Left lobe of liver (tissue), 2 donors: ENCODE measurements at regions not wholly inside any gene's neighbourhood (a gene's known extent, or its start where the extent isn't known, plus 50 kb on each side); places are given as distances from the start of the nearest gene placed in this dataset.

Experiments
- ATAC-seq: fragments of 200-7000 bp; cut with Tn5 transposase; one replicate; pipeline ENCODE4 v1.9.1; 2020; ENCODE audit warnings: mild to moderate bottlenecking, moderate library complexity
- DNase-seq: peaks from one replicate; pipeline ENCODE4 v3.0.0-alpha.2; 2020; ENCODE audit warnings: low spot score
- donor health status: DM: no; HTN: no; CAD: no; lungs with moderate emphysema.
- donor health status: DM: no; HTN: yes; CAD: no.

DNA sequence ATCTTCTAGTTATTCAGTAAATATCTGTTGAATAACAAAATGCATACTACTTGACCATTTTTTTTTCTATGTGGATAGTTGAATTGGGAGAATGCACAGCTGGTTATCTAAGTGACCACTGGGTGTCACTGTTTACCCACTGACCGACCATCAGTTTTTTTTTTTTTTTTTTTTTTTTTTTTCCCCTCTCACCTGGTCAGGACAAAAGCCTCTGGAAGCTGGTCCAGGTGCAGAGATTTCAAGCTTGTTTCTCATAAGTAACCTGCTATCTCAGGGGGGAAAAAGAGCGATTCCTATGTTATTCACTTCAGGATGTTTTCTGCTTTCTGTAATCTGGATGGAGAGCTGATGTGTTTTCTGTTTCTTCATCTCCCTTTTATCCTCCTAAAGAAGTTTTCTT is 256.0 kb downstream of the DCDC2C start:
- ATAC-seq (peak; percentile 75), DNase-seq (no peak)

DNA sequence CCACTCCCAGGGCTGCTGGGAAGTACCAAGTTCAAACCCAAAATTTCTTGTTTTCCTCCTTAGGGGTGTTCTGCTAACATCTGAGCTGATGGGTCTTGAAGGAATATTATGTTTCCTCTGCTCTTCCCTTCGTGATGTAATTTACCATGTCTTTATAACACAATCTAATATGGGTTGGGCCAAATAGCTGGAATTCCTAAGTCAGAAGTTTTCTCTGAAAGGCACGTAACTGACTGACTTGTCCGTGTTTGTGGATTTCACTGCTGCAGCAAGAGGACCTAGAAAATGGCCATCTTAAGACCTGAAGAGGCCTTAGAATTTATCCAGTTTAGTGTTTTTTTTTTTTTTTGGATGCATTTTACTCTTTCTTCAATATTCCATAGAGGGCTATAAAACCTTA is 256.7 kb downstream of the DCDC2C start:
- DNase-seq: no peak
- no peak for ATAC-seq

DNA sequence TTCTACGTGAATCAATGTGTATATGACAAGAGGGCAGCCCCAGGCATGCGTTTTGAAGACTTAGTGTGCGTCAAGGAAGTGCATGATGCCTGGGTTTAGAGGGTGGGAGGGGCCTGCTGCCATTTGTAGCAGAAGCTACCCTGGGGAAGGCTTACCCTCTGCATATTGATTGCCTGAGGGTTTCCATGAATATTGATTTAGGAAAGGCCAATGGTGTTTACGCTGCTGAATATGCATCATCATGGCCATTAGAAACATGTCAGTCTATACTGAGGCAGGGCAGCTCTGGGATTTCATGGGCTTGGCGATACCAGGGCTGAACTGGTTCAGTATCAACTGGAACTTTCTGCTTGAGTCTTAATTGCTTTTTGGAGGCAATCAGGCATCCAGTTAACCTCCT is 259.3 kb downstream of the DCDC2C start:
- ATAC-seq (no peak), DNase-seq (no peak)

DNA sequence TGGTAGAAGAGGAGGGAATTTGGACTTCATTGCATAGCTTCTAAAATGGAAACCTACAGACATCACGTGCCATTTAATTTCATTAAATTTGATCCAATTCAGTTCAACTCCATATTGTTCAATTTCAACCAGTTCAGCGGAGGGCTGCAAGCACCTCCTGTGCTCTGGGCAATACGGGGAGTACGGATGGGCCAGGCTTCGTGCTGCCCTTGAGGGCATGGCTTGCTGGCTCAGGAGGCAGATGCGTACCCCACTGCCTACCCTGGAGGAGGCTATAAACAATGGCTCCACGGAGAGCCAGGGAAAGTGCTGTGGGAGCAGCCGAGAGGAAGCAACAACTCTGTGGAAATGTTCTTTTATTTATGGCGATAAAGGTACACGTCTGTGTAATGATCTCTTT is 261.8 kb downstream of the DCDC2C start:
- ATAC-seq (no peak), DNase-seq (no peak)

DNA sequence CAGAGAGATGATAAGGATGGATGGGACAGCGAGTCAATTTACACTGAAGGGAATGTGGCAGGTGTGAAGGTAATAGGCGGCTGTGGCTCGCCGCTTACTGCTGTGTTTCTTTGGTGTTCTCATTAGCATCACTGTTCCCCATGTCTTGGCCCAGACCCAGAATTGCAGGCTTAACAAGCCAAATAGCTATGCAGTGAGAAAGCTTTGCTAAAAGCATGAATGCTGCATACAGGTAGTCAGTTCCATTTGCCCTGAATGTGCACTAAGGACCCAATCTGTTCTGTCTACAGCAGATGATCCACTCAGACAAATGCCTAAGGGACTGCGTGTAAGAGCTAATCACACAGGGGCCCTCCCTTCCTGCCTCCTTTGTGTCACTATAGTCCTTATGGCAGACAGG is 262.6 kb downstream of the DCDC2C start:
- no peak for ATAC-seq
- no peak for DNase-seq

DNA sequence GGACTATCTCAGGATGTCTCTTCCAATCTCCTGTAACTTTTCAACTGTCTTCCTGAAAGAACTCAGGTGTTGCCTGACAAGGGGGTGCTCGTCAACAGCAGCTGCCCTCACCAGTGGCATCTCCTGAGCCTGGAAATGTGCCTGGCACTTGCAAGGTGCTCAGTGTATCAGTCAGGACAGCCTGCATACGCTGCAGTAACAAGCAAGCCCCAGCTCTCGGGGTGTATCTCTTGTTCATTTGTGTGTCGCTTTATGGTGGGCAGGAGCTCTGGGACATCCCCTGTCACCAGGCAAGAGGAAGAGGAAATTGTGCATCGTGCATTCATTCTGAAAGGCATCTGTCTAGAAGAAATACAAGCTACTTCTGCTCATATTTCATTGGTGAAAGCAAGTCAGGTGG is 263.1 kb downstream of the DCDC2C start:
- no peak for ATAC-seq

DNA sequence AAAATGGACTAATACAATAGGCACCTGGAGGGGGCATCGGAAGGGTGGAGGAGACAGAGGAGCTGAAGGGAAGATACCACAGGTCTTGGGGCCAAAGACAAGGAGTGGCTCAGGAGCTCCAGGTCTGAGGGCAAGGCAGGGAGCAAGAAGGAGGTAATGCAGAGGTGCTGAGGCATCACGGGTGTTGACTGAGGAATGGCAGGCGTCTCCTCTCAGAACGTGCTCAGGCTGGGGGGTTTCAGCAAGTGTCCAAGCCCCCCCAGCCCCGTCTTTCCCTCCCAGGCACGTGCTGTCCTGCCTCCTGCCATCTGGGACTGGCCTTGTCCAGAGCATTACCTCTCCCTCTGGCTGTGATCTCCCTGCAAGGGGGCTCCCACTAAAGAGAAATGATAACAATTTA is 265.4 kb downstream of the DCDC2C start:
- DNase-seq (no peak), ATAC-seq (no peak)

More for the DNA sequence above, 263.1 kb downstream of the DCDC2C start:
- DNase-seq: no peak

DNA sequence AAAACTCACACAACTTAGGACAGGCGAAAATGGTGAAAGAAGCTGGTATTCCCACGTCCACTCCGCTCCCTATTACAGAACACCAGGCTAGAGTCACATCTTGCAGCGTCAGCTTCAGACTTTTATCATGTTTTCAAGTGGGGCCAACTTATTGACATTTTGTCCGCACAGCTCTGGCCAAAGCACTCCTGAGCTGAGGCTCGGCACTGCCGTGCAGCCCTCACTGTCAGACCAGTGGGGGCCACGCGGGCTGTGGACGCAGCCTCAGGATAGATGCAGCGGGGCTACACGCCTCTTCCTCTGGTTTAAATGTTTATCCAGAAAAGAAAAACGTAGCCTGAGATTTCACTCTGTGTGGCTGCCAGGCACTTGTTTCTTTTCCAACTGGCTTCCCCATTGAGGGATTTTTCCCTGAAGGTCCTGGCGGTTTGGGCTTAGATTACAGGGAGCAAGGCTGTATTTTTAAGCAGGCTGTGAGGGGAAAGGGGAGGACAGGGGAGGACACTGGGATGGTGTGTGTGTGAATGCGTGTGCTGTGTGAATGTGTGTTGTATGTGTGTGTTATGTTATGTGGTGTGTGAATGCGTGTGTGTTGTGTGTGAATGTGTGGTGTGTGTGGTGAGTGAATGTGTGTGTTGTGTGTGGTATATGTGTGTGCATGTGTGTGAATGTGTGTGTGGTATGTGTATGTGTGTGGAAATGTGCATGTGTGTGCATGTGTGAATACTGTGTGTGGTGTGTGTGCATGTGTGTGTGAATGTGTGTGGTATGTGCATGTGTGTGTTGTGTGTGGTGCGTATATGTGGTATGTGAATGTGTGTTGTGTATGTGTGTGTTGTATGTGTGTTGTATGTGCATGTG is 267.6 kb downstream of the DCDC2C start:
- no peak for DNase-seq
- ATAC-seq: no peak

DNA sequence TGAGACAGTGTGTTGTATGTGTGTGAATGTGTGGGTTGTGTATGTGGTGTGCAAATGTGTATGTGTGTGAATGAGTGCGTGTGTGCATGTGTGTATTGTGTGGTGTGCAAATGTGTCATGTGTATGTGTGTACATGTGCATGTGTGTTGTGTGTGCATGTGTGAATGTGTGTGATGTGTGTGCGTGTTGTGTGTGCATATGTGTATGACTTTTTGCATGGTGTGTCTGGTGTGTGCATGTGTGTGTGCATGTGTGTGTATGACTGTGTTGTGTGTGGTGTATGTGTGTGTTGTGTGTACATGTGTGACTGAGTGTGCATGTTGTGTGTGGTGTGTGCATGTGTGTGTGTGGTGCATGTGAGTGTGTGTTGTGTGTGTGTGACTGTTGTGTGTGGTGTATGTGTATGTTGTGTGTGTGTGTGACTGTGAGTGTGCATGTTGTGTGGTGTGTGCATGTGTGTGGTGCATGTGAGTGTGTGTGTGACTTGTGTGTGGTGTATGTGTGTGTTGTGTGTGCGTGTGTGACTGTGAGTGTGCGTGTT is 268.3 kb downstream of the DCDC2C start:
- DNase-seq (no peak), ATAC-seq (no peak)

DNA sequence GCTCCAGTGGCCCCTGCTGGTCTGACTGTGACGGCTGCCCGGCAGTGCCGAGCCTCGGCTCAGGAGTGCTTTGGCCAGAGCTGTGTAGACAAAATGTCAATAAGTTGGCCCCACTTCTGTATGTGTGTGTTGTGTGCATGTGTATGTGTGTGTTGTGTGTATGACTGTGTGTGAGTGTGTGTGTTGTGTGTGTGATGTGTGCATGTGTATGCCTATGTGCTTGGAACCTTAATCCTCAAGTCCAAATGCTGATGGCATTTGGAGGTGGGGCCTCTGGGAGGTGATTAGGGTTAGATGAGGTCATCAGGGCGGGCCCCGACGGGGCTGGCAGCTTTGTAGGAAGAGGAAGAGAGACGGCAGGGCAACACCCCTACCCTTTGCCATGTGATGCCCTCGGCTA is 269.0 kb downstream of the DCDC2C start:
- ATAC-seq (no peak), DNase-seq (no peak)

DNA sequence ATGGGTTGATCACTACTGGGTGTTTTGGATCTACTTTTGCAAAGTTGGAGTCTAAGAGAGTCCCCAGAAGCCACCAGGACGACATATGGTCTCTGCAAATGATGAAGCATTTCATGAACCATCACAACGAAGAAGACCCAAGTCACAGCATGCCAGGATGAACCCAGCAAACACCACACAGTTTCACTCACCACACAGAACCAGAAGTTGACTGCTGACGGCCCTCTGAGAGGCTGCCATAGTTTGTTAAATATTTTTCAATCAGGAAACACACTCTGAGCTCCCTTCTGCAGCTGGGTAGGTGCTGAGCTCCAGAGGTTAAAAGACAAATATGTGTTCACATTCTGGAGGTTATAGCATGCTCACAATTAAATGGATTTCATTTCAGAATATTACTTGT is 271.4 kb downstream of the DCDC2C start:
- no peak for DNase-seq
- ATAC-seq: no peak

DNA sequence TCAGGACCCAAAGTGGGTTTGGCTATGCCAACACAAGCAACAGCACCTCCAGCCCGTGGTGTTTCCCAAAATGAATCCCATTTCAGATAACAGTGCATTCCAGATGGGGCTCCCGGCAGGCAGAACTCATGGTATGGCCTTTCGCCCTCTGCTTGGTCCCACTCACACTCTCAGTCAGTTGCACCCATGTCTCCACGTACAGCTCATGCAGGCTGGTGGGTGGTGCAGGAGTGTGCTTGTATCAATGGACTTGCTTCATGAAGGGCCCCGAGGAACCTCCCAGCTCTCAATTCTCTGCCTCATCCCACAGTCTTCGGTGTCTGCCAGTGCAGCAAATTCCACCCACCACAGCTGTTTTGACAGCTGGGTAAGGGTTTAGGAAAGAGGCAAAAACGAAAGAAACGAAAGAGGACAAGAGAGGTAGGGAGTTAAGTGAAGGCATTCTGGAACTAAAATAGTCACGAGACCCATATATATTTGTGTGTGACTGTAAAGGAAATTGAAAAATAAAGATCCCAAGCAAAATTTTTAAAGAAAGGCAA is 278.1 kb downstream of the DCDC2C start:
- no peak for DNase-seq
- no peak for ATAC-seq

DNA sequence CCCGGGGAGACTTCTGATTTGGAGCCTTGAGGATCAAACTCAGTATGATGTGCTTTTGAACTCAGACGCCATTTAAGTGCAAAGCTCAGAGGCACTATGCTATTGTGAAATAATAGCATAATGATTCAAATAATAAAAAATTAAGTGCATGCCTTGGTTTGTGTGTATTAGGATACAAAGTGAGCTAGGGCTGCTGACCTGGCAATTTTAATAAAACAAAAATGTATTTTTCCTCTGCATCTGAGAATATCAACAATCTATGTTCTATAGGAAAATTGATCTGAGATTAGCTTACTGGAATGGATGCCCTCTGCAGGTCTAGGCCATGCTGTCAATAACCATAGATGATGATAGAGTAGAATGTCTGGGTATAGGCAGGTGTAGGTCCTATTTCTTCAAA is 278.8 kb downstream of the DCDC2C start:
- no peak for ATAC-seq

DNA sequence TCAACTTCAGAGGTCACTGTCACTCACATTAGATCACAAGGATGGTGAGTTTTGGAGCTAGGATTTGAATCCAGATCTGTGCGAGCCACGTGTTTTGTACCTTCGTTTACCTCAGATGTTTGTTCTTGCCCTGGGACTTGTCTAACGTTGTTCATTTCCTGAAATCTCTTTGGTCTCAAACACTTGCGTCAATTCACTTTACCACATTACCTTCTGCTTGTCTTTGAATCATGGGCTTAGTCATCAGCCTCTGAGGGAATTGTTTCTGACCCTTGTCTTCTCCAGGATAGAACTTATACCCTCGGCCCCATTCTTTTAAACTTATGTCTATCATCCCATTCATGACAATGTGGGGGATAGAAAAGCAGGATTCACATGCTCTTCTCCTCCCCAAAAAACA is 282.7 kb downstream of the DCDC2C start:
- no peak for ATAC-seq
- DNase-seq: no peak

More for the DNA sequence above, 278.8 kb downstream of the DCDC2C start:
- no peak for DNase-seq

DNA sequence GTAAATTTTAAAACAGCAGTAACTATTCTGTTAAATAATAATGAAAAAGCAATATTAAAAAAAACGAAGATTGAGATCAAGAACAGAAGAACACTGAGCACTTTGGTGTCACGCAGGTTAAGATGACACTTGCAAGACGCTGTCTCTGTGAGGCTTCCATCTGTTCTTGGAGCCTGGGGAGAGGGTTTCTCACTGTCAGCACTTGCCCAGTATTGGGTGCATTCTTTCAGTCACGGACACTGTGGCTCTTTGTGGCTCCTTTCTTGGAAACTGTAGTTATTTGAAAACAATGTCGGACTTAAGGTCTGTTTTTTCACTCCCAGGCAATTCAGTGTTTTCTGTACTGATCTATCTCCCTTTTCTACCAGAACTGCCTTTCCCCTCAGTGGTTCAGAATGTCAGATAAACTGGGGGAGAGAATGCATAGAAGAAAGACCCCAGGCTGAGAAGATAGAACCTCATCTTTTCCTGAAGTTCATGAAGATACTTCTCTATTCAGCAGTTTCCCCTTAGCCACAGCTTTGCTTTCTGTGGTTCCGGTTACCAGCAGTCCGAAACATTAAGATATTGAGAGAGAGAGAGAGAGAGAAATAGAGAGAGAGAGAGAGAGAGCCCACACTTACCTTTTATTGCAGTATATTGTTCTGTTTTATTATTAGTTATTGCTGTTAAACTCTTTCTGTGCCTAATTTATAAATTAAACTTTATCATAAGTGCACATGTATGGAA is 283.3 kb downstream of the DCDC2C start:
- DNase-seq (no peak), ATAC-seq (no peak)

DNA sequence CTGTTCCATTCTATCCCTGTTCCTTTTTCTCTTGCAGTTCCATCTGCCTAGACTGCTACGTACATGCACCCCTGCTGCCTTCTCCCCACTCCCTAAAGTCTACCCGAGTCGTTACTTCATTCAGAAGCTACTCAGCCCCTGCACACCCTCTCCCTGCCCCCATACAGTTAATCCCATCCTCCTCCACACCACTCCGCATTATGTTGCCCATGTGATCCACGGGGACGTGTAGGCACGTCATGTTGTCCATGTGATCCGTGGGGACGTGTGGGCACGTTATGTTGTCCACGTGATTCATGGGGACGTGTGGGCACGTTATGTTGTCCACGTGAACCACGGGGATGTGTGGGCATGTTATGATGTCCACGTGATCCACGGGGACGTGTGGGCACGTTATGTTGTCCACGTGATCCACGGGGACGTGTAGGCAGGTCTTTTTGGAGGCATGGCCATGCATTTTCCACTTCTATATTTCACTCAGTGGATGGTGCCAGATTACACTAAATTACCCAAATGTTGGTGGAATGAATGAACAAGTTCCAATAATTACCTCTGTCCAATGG is 299.5 kb downstream of the DCDC2C start:
- ATAC-seq (no peak), DNase-seq (no peak)

DNA sequence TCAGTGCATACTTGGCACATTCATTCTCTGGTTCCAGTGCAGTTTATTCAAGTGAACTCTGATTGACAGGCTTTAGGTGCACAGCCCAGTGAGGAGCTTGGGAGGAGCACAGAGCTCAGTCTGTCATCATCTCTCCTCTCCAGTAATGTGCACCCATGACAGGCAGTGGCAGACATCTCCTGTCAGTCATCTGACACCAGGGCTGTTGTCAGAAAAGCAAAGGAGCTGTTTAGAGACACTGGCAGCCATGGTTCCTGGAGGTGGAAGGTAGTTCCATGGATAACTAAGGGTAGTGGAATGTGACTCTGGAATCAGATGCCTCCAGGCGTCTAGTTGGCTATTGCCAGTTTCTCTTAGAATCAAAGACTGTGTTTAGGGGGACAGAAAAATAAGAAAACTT is 308.8 kb downstream of the DCDC2C start:
- no peak for ATAC-seq
- DNase-seq: no peak

DNA sequence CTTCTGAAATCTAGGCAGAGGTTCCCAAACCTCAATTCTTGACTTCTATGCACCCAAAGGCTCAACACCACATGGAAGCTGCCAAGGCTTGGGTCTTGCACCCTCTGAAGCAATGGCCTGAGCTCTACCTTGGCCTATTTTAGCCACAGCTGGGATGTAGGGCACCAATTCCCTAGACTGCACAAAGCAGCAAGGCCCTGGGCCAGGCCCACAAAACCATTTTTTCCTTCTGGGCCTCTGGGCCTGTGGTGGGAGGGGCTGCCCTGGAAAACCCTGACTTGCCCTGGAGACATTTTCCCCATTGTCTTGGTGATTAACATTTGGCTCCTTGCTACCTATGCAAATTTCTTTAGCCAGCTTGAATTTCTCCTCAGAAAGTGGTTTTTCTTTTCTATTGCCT is 315.2 kb downstream of the DCDC2C start:
- DNase-seq (no peak), ATAC-seq (no peak)

DNA sequence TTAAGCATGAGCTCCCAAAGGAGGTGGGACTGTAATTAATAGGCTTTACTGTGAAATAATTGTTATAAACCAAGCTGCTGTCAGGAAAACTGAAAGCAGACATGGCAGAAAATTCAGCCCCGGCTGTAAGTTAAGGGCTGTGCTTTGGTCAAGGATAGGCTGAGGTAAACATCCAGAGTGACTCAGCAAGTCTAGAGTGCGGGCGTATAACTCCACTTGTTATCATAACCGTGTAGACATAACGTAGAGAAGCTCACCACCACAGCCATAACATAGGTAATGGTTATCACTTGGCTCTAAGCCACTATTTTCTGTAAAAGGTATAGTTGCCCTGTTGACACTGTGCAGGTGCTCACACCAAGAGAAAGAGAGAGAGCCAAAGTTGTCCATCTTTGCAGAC is 316.8 kb downstream of the DCDC2C start:
- ATAC-seq (no peak), DNase-seq (no peak)

DNA sequence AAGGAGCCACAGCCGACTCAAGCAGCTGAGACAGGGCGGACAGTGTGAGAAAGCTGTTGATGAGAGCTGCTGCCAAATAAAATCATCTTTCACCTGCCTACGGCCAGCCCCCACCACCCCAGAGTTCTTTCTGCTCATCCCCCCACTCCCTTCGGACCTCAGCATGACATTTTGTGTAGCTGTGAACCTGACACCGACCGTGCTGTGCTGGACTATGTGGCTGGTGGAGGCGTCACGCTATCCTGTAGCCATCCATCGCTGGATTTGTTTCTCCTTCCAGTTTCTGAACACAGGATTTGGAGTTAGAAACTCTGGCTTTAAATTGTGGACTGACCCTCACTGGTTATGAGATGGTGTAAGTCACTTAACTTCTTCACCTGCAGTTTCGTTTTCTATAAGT is 317.3 kb downstream of the DCDC2C start:
- no peak for ATAC-seq

DNA sequence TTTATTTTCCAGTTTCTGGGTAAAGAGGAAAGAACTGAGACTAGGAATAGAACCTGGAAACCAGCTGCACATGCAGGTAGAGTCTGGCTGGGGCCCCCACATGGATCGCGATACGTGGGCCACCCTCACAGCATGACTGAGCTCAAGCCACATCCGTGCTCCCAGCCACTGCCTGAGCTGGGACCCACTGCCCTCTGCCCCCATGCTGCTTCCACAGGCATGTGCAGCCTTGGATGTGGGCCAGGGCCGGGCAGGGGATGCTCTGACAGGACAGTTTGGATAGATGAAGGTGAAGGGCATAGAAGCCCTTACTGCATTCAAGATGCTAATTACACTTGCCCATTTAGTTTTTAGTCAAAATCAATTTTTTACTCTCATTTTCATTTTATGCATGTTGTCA is 321.2 kb downstream of the DCDC2C start:
- ATAC-seq (no peak), DNase-seq (no peak)

More for the DNA sequence above, 317.3 kb downstream of the DCDC2C start:
- DNase-seq: no peak

DNA sequence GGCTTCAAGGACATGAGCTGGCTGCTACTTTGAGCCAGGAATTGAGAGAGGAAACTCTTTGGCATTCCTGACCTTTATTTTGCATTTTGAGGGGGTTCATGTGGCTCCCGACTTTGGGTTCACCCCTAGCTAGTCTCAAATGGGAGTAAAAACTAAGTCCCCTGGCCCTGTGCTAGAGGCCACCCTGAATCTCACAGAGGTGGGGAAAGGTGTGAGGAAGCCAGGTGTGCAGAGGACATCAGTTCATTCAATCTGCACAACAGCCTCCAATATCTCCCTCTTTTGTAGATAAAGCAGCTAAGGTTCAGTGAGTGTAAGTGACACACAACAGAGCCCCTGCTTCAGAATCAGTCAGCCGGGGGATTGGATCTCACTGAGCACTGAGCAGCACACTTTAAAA is 325.7 kb downstream of the DCDC2C start:
- no peak for ATAC-seq
- no peak for DNase-seq
